GM18873 (cell line): ENCODE measurements at regions not wholly inside any gene's neighbourhood (a gene's known extent, or its start where the extent isn't known, plus 50 kb on each side); places are given as distances from the start of the nearest gene placed in this dataset.

ENCODE experiments used
- ATAC-seq: cut with Tn5 transposase; IDR thresholded peaks from one replicate; pipeline ENCODE4 v1.9.1; 2021; ENCODE audit warnings: mild to moderate bottlenecking, moderate library complexity, moderate number of reproducible peaks; ENCODE audit not compliant: unreplicated experiment, low FRiP score

DNA sequence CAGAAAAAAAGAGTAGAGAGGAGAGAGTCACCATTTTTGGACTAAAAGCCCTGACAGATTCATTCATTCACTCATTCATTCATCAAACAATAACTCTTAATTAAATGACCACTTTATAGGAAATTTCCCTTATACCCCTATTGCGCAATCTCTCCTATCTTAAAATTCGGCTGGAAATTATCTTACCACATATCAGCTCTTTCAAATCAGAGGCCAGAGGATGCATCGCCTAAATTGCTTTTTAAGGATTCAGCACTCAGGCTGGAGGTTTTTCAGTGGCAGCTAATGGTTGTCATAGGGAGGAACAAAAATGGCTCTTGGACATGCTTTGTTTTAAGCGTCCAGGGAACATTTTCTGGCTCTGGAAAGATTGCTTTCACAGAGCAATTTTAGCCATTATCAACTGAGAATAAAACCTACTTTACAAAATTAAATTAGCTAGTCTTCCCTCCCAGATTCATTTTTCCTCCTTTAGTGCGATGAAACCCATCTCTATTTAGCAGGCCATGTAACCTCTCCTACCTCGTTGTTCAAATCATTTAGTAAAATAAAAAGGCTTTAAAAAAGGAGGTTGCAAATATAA lies 115.2 kb downstream of the OLFM4 start:
- no peak for ATAC-seq

DNA sequence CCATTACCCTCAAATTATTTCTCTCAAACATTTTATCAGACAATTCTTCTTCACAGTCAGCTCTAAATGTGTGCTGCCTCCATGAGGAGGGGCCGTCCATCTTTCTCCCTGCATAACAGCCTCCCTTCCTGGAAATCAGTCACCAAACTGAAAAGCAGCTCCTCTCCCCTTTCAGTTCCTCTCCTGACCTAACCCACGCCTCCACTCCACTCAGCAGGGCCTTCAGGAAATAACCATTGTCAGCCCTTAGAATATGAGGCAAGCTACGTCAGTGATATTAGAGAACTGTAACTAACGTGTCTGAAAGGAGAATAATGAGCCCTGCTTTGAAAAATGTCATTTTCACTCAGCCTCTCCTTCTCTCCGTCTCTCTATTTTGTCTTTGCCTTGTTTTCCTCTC lies 116.2 kb downstream of the OLFM4 start:
- no peak for ATAC-seq

DNA sequence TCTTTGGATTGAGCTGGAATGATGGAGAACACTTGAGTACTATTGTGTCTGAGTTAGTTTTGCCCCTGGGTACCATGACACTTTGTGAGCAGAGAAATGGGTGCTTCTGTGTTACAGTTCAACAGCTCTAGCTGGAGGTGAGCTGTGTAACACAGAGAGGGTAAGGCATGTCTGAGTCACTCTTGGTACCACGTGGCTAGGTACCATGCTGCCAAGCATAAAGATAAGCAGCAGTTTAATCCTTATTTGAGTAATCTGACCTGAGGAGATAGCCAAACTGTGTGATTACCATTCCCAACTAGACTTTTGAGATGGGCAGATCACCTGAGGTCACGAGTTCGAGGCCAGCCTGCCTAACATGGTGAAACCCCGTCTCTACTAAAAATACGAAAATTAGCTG lies 122.0 kb downstream of the OLFM4 start:
- ATAC-seq = no peak

GRCh38 chr13:53151336-53152056 lies 122.9 kb downstream of the OLFM4 start:
- ATAC-seq = peak; percentile 99

DNA sequence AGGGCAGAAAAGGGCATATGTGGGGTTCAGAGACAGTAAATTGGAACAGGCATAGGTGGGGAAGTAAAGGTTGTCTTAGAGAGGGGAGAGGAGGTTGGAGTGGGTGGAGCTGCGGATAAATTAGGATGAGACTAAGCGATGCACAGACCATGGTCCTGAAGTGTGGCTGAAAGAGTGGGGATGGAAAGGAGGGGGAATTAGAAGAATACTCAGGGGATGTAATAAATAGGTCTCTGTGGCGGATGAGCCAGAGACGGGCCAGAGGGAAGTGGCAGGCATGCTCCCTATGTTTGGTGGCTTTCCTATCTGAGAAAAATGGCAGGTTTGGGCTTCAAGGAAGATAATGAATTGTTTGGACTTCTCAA lies 123.4 kb downstream of the OLFM4 start:
- no peak for ATAC-seq

DNA sequence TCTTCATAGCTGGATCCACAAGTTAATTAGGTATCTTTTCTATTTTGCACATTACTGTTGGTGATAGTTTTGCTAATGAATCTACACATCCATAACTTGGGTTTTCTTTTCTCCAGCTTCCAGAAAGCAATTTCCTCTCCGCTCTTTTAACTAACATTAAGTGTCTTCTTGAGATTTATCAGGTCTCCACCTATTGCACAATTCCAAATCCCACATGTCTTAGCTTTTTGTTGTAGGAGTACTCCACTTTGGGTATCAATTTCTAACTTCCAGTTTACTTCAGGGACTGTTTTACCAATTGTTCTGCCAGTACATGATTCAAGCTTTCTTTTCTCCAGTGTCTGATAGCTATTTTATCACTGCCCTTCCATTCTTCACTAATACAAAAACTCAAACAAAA lies 129.6 kb downstream of the OLFM4 start:
- ATAC-seq = no peak

DNA sequence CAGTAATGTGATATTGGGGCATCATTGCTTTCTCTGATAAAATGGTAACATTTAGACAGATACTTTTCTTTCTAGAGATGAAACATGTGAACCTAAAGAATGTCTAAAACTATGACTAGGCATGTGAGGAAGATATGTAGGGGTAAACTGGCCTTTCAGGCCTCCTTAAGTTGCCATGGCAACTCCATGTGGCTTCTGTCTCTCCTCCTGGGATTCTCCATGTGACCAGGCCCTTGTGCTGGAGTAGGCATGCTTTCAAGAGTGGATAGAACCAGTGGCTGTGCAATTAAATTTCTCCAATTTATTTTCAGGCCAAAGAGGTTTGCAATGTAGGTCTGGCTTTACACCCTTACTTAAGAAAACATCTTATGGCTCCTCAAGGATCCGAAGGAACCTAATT lies 130.8 kb downstream of the OLFM4 start:
- no peak for ATAC-seq

- ATAC-seq = no peak
These were observed 131.6 kb downstream of the OLFM4 start for GRCh38 chr13:53160211-53160610.

DNA sequence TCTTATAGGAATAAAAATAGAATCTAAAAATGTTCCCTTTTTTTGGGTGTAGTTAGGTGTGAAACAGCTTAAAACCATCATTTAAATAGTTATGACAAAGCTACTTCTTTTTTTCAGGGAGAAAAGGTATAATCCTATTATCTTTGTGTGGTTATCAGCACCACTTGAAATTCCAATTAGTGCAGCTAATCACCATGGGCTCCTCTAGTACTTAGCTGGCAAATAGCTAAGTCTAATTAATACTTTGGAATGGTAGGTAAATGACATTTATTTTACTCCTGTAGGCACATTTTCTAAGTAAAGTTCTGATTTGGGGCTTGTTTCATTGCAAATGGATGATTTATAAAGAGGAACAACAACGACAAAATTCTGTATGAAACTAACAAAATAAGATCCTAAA lies 132.6 kb downstream of the OLFM4 start:
- no peak for ATAC-seq

GRCh38 chr13:53165261-53165660 lies 136.6 kb downstream of the OLFM4 start:
- ATAC-seq = no peak

- no peak for ATAC-seq
These were observed 138.9 kb downstream of the OLFM4 start for GRCh38 chr13:53167561-53167960.

GRCh38 chr13:53170910-53171309 lies 142.3 kb downstream of the OLFM4 start:
- ATAC-seq = no peak

DNA sequence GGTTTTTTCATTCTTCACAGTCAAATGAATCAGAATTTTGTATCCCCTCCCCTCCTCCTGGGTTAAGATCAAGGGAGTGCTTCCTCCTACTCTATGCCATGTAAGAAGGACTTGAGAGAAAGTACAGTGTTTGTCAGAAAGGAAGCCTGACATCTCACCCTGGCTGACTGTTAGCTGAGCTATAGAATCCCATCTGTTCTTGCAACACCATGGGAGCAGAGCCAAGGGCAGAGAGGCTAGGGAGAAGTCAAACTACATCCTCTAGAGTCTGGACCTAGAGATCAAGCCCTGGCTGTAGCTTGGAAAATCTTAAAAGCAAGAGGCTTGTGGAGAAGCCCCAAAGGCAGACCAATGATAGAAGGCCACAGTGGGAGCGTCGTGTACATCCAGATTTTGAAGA lies 145.9 kb downstream of the OLFM4 start:
- ATAC-seq = no peak

GRCh38 chr13:53180684-53181083 lies 152.1 kb downstream of the OLFM4 start:
- no peak for ATAC-seq

GRCh38 chr13:53182724-53183123 lies 154.1 kb downstream of the OLFM4 start:
- ATAC-seq = no peak

GRCh38 chr13:53188120-53188519 lies 159.5 kb downstream of the OLFM4 start:
- no peak for ATAC-seq

- no peak for ATAC-seq
These were observed 160.5 kb downstream of the OLFM4 start for GRCh38 chr13:53189162-53189561.

DNA sequence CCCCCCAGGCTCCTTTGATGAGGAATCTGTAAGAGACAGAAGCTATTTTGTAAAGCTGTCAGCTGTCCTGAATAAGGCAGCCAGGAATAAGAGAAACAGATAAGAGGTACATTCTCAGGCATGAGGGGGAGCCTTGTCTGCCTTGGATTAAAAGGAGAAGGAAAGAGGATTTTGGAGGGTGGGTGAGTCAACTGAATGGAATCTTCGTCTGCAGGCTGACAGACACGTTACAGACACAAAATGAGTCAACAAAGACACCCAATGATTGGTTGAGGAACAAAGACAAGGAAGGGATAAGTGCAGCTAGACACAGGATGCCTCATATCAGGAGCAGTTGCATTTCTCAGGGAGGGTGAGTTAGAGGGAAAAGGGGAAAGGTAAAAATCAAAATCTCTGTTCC lies 162.5 kb downstream of the OLFM4 start:
- ATAC-seq = no peak

DNA sequence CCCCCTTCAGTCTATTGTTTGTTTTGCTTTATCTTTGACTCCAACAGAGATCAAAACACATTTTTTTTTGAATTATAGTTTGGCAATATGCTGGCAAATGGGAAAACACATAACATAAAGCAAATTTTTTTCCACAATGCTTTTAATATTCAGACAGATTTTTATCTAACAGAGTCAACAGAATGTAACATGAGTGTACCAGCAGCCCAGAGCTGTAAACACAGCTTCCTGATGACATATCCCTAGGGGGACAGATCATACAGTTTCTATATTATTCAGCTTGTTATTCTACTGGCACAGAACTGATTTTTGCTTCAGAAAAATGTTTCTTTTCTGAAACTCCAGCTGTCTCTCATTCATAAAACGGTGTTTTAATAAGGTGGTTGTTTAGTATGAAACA lies 168.8 kb downstream of the OLFM4 start:
- no peak for ATAC-seq

DNA sequence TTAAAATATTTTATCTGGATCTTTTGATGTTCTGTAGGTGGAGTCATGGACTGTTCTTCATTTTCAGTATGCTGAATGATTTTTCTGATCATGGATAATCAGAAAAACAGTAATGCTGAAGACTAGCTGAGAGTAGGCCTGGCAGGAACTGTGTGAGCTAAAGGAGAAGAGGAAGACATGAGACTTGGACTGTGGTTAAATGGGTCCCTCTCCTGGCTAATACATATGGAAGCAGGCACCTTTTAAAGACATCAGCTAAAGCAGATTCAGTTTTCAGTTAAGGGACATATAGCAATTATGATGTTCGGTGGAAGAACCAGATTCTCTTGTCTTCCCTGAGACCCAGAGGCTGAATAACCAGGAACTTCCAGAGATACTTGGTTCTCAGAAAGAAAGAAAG lies 169.4 kb downstream of the OLFM4 start:
- no peak for ATAC-seq

DNA sequence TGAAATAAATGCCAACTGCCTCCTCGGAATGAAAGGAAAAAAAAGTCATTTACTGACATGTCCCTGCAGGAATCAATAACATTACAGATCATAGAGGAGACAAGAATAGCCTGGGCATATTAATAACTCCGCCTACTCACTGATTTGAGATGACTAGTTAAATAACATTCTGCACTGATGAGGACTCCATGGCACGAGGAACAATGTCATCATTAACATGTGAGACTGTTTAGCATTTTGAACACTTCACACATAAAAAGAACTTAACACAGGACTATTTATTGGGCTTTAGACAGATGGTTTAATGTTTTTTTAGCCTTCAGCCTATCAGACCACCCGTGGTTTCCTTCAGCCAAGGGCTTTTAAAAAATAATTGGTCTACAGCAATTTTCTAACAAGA lies 170.1 kb downstream of the OLFM4 start:
- ATAC-seq = no peak

GRCh38 chr13:53200075-53200474 lies 171.5 kb downstream of the OLFM4 start:
- no peak for ATAC-seq
